K562 (cell line): ENCODE measurements at regions not wholly inside any gene's neighbourhood (a gene's known extent, or its start where the extent isn't known, plus 50 kb on each side); places are given as distances from the start of the nearest gene placed in this dataset.
A peak's percentile ranks its signal among the peaks of the same experiment; 100 is the strongest.

Source experiments
- EP300 ChIP-seq: IDR thresholded peaks from 2 replicates; pipeline ENCODE4 v1.6.1; 2012; ENCODE audit warnings: low read length, improper control_type of control experiment
- HMGN3 ChIP-seq: IDR thresholded peaks from 2 replicates; pipeline ENCODE4 v1.6.1; 2011; ENCODE audit warnings: borderline replicate concordance, low read depth, mild to moderate bottlenecking, mixed read lengths, low read length; ENCODE audit not compliant: insufficient read length; ENCODE audit errors: extremely low read depth
- HNRNPUL1 ChIP-seq: fragments of 200-400 bp; formaldehyde crosslinking; IDR thresholded peaks from 2 replicates; pipeline ENCODE4 v1.6.1; 2017; ENCODE audit warnings: low read length
- MBD2 ChIP-seq: sonication (generic); IDR thresholded peaks from 2 replicates; pipeline ENCODE4 v1.6.1; 2016; ENCODE audit warnings: low read depth, borderline replicate concordance
- MEF2D ChIP-seq: conservative IDR thresholded peaks from 2 replicates; pipeline ENCODE4 v1.6.1; 2016; ENCODE audit warnings: low read depth, missing genetic modification characterization, missing compliant biosample characterization
- RAD21 ChIP-seq, 2 experiments: fragments of 250-450 bp in 1 of 2; fragments of 450-650 bp in 1 of 2; sonication (Bioruptor Pico) in 1 of 2; formaldehyde crosslinking in 1 of 2; IDR thresholded peaks in 1 of 2; conservative IDR thresholded peaks in 1 of 2; 2 replicates each; pipeline versions ENCODE4 v1.4.0 to v1.8.0; 2020 to 2022; ENCODE audit warnings: mild to moderate bottlenecking in 2 of 2, moderate library complexity in 1 of 2
- RUNX1 ChIP-seq: sonication (generic); IDR thresholded peaks from 2 replicates; pipeline ENCODE4 v1.6.1; 2016; ENCODE audit warnings: antibody characterized with exemption, low read depth
- SP1 ChIP-seq: sonication (generic); formaldehyde crosslinking; IDR thresholded peaks from 2 replicates; pipeline ENCODE4 v1.8.1; 2022; ENCODE audit warnings: mild to moderate bottlenecking, missing genetic modification reagents
- ZFP30 ChIP-seq: fragments of 250-450 bp; sonication (Bioruptor Pico); IDR thresholded peaks from 2 replicates; pipeline ENCODE4 v1.8.0; 2022; ENCODE audit warnings: moderate library complexity, mild to moderate bottlenecking, inconsistent platforms, borderline replicate concordance
- ZNF311 ChIP-seq: fragments of 250-450 bp; sonication (Bioruptor Pico); IDR thresholded peaks from 2 replicates; pipeline ENCODE4 v1.4.0; 2020; ENCODE audit warnings: mild to moderate bottlenecking, moderate library complexity
- ZNF696 ChIP-seq: fragments of 250-450 bp; sonication (Bioruptor Pico); conservative IDR thresholded peaks from 2 replicates; pipeline ENCODE4 v1.4.0; 2020; ENCODE audit warnings: mild to moderate bottlenecking, moderate library complexity
- TF ChIP-seq, protein P1 (sequence below): fragments of 450-650 bp; IDR thresholded peaks from 2 replicates; pipeline ENCODE4 v1.6.1; 2016; ENCODE audit warnings: mild to moderate bottlenecking
- TF ChIP-seq, protein P2 (sequence below): fragments of 450-650 bp; conservative IDR thresholded peaks from 2 replicates; pipeline ENCODE4 v1.6.1; 2016; ENCODE audit warnings: missing genetic modification characterization, low read depth, mild to moderate bottlenecking, control low read depth, missing compliant biosample characterization
- TF ChIP-seq, protein P3 (sequence below), 2 experiments: fragments of 250-450 bp in 1 of 2; fragments of 450-650 bp in 1 of 2; sonication (Bioruptor Pico) in 1 of 2; IDR thresholded peaks; 2 replicates each; pipeline versions ENCODE4 v1.6.1 to v1.8.0; 2016 to 2021; ENCODE audit warnings: mild to moderate bottlenecking in 2 of 2, moderate library complexity in 2 of 2, missing compliant biosample characterization in 1 of 2, missing genetic modification characterization in 1 of 2
- TF ChIP-seq, protein P4 (sequence below), 3 experiments: IDR thresholded peaks in 2 of 3; conservative IDR thresholded peaks in 1 of 3; 2 replicates each; pipeline ENCODE4 v1.5.1; 2011 to 2012; ENCODE audit warnings: low read length in 3 of 3, mild to moderate bottlenecking in 3 of 3, control low read depth in 2 of 3, improper control_type of control experiment in 1 of 3, inconsistent platforms in 1 of 3, low read depth in 1 of 3, mixed read lengths in 1 of 3, moderate library complexity in 1 of 3; ENCODE audit not compliant: insufficient read depth in 2 of 3
- TF ChIP-seq, protein P5 (sequence below): fragments of 250-450 bp; sonication (Bioruptor Pico); IDR thresholded peaks from 2 replicates; pipeline ENCODE4 v1.8.0; 2022; ENCODE audit warnings: inconsistent platforms, mild to moderate bottlenecking, moderate library complexity, borderline replicate concordance

DNA sequence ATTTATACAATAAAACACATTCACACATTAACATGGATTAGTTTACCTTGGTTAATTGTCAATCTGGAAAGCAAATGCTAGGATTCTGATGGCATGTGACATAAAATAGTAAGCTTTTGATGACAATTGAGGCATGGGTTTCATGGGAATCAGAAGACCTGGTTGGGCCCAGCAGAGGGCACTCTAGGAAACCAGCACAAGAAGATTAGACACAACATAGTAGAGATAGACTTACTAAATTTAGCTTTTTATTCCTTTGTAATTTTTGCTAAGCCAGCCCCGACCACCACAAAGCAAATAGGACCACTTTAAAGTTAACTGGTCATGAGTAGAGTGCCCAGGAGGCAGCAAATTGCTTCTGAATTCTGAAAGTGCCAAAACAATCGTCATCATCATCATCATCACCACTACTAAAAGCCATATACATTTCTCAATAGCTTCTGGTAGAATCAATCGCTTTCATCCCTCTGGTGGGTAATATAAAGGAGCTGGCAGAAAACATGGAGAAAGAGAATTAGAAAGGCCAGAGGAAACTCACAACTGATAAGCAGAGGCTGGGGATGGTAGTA, 163.2 kb downstream of the ARRDC3 start (continued):
- TF ChIP-seq, protein P1, sequence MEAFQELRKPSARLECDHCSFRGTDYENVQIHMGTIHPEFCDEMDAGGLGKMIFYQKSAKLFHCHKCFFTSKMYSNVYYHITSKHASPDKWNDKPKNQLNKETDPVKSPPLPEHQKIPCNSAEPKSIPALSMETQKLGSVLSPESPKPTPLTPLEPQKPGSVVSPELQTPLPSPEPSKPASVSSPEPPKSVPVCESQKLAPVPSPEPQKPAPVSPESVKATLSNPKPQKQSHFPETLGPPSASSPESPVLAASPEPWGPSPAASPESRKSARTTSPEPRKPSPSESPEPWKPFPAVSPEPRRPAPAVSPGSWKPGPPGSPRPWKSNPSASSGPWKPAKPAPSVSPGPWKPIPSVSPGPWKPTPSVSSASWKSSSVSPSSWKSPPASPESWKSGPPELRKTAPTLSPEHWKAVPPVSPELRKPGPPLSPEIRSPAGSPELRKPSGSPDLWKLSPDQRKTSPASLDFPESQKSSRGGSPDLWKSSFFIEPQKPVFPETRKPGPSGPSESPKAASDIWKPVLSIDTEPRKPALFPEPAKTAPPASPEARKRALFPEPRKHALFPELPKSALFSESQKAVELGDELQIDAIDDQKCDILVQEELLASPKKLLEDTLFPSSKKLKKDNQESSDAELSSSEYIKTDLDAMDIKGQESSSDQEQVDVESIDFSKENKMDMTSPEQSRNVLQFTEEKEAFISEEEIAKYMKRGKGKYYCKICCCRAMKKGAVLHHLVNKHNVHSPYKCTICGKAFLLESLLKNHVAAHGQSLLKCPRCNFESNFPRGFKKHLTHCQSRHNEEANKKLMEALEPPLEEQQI: no peak
- TF ChIP-seq EP300 (no peak), HMGN3 (no peak), RUNX1 (no peak), SP1 (CRISPR knock-in tag) (no peak), RAD21 (CRISPR knock-in tag; conservative IDR thresholded peaks at IDR 0.05 in 1 of 2, IDR thresholded peaks at IDR 0.05 in 1 of 2) (peak; percentile 24 to 44; a peak in 3 of 4 replicates), HNRNPUL1 (no peak), ZFP30 (CRISPR knock-in tag) (no peak), ZNF311 (no peak), MEF2D (tag) (no peak), MBD2 (no peak), ZNF696 (no peak)
- TF ChIP-seq, protein P2, sequence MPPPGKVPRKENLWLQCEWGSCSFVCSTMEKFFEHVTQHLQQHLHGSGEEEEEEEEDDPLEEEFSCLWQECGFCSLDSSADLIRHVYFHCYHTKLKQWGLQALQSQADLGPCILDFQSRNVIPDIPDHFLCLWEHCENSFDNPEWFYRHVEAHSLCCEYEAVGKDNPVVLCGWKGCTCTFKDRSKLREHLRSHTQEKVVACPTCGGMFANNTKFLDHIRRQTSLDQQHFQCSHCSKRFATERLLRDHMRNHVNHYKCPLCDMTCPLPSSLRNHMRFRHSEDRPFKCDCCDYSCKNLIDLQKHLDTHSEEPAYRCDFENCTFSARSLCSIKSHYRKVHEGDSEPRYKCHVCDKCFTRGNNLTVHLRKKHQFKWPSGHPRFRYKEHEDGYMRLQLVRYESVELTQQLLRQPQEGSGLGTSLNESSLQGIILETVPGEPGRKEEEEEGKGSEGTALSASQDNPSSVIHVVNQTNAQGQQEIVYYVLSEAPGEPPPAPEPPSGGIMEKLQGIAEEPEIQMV: no peak
- TF ChIP-seq, protein P3, sequence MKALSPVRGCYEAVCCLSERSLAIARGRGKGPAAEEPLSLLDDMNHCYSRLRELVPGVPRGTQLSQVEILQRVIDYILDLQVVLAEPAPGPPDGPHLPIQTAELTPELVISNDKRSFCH (CRISPR knock-in tag; IDR thresholded peaks at IDR 0.05): no peak
- TF ChIP-seq, protein P3 (tag; IDR thresholded peaks at IDR 0.05): no peak
- TF ChIP-seq, protein P4, sequence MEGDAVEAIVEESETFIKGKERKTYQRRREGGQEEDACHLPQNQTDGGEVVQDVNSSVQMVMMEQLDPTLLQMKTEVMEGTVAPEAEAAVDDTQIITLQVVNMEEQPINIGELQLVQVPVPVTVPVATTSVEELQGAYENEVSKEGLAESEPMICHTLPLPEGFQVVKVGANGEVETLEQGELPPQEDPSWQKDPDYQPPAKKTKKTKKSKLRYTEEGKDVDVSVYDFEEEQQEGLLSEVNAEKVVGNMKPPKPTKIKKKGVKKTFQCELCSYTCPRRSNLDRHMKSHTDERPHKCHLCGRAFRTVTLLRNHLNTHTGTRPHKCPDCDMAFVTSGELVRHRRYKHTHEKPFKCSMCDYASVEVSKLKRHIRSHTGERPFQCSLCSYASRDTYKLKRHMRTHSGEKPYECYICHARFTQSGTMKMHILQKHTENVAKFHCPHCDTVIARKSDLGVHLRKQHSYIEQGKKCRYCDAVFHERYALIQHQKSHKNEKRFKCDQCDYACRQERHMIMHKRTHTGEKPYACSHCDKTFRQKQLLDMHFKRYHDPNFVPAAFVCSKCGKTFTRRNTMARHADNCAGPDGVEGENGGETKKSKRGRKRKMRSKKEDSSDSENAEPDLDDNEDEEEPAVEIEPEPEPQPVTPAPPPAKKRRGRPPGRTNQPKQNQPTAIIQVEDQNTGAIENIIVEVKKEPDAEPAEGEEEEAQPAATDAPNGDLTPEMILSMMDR (IDR thresholded peaks at IDR 0.05 in 2 of 3, conservative IDR thresholded peaks at IDR 0.05 in 1 of 3; ENCODE audit: insufficient read depth in 2 of 3, low read depth in 1 of 3, low read length in 3 of 3): peak; percentile 48 to 57 (median 51); a peak in 5 of 6 replicates
- TF ChIP-seq, protein P5, sequence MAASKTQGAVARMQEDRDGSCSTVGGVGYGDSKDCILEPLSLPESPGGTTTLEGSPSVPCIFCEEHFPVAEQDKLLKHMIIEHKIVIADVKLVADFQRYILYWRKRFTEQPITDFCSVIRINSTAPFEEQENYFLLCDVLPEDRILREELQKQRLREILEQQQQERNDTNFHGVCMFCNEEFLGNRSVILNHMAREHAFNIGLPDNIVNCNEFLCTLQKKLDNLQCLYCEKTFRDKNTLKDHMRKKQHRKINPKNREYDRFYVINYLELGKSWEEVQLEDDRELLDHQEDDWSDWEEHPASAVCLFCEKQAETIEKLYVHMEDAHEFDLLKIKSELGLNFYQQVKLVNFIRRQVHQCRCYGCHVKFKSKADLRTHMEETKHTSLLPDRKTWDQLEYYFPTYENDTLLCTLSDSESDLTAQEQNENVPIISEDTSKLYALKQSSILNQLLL: no peak
